ENCODE measurements at regions not wholly inside any gene's neighbourhood (a gene's known extent, or its start where the extent isn't known, plus 50 kb on each side); places are given as distances from the start of the nearest gene placed in this dataset.

DNA sequence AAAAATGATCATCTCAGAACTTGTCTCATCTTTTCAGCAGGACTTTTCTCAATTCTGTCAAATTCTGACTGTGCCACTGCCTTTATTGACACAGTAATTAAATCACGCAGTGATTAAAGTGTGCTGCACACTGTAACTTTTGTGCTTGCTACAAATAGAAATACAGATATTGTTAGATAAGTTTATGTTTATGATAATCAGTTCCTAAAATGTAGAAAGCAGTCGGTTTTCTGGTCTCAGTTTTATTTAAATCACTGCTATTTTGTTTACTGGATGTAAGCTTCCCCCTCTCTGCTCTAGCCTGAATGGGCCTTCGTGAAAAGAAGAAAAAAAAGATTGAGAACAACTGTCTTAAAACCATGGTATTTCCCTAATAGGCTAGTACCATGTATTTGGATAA, 258.8 kb upstream of the STARD13 start:
- Histone ChIP-seq H3K4me1 (ENCODE audit: control insufficient read depth in 4 of 4, insufficient read depth in 4 of 4, low read length in 3 of 4) (peaks cover 0 to 34% (median 13%) of the 10 kb centered on the region in 4 donors), H3K4me3 (ENCODE audit: low read depth in 1 of 3, low read length in 3 of 3) (no peak overlapping the region)
- no peak for TF ChIP-seq YY1 (IDR thresholded peaks at IDR 0.05)
- TF ChIP-seq GABPA (IDR thresholded peaks at IDR 0.05 in 1 of 2, conservative IDR thresholded peaks at IDR 0.05 in 1 of 2), result no peak
- no peak for TF ChIP-seq FOXA1 (IDR thresholded peaks at IDR 0.05)
- TF ChIP-seq RAD21 (IDR thresholded peaks at IDR 0.05), result no peak
- no peak for TF ChIP-seq FOXA2 (IDR thresholded peaks at IDR 0.05)
- TF ChIP-seq SP1 (IDR thresholded peaks at IDR 0.05), result no peak
- TF ChIP-seq HNF4A (conservative IDR thresholded peaks at IDR 0.05), result no peak
- TF ChIP-seq, protein P1, sequence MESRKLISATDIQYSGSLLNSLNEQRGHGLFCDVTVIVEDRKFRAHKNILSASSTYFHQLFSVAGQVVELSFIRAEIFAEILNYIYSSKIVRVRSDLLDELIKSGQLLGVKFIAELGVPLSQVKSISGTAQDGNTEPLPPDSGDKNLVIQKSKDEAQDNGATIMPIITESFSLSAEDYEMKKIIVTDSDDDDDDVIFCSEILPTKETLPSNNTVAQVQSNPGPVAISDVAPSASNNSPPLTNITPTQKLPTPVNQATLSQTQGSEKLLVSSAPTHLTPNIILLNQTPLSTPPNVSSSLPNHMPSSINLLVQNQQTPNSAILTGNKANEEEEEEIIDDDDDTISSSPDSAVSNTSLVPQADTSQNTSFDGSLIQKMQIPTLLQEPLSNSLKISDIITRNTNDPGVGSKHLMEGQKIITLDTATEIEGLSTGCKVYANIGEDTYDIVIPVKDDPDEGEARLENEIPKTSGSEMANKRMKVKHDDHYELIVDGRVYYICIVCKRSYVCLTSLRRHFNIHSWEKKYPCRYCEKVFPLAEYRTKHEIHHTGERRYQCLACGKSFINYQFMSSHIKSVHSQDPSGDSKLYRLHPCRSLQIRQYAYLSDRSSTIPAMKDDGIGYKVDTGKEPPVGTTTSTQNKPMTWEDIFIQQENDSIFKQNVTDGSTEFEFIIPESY (IDR thresholded peaks at IDR 0.05), result no peak

DNA sequence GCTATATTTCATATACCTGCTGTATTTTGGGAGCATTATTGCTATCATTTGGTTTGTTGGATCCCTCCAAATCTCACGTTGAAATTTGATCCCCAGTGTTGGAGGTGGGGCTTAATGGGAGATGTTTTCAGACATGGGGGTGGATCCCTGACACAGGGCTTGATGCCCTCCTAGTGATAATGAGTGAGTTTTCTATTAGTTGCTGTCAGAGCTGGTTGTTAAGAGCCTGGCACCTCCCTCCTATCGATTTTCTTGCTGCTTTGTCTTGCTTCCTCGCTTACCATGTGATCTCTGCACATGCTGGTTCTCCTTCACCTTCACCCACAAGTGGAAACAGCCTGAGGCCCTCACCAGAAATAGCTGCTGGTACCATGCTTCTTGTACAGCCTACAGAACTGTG, 259.9 kb upstream of the STARD13 start:
- Histone ChIP-seq H3K27me3 (ENCODE audit: control insufficient read depth in 4 of 4, insufficient read depth in 4 of 4, low read length in 3 of 4) (no peaks in the 10 kb centered on the region), H3K4me1 (ENCODE audit: control insufficient read depth in 4 of 4, insufficient read depth in 4 of 4, low read length in 3 of 4) (peaks cover 0 to 34% (median 13%) of the 10 kb centered on the region in 4 donors), H3K27ac (ENCODE audit: low read depth in 1 of 2, low read length in 2 of 2) (no peak overlapping the region), H3K9me3 (ENCODE audit: control insufficient read depth in 4 of 4, low read length in 3 of 4) (no peaks in the 10 kb centered on the region), H3K4me3 (ENCODE audit: low read depth in 1 of 3, low read length in 3 of 3) (no peak overlapping the region), H3K36me3 (ENCODE audit: control insufficient read depth in 4 of 4, insufficient read depth in 3 of 4, low read depth in 1 of 4, low read length in 3 of 4) (no peaks in the 10 kb centered on the region), H3K9ac (ENCODE audit: low read depth in 1 of 2, low read length in 2 of 2) (no peak overlapping the region)
- no peak for TF ChIP-seq JUND (IDR thresholded peaks at IDR 0.05)
- TF ChIP-seq, protein P2, sequence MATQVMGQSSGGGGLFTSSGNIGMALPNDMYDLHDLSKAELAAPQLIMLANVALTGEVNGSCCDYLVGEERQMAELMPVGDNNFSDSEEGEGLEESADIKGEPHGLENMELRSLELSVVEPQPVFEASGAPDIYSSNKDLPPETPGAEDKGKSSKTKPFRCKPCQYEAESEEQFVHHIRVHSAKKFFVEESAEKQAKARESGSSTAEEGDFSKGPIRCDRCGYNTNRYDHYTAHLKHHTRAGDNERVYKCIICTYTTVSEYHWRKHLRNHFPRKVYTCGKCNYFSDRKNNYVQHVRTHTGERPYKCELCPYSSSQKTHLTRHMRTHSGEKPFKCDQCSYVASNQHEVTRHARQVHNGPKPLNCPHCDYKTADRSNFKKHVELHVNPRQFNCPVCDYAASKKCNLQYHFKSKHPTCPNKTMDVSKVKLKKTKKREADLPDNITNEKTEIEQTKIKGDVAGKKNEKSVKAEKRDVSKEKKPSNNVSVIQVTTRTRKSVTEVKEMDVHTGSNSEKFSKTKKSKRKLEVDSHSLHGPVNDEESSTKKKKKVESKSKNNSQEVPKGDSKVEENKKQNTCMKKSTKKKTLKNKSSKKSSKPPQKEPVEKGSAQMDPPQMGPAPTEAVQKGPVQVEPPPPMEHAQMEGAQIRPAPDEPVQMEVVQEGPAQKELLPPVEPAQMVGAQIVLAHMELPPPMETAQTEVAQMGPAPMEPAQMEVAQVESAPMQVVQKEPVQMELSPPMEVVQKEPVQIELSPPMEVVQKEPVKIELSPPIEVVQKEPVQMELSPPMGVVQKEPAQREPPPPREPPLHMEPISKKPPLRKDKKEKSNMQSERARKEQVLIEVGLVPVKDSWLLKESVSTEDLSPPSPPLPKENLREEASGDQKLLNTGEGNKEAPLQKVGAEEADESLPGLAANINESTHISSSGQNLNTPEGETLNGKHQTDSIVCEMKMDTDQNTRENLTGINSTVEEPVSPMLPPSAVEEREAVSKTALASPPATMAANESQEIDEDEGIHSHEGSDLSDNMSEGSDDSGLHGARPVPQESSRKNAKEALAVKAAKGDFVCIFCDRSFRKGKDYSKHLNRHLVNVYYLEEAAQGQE (IDR thresholded peaks at IDR 0.05), result no peak
- TF ChIP-seq, protein P3, sequence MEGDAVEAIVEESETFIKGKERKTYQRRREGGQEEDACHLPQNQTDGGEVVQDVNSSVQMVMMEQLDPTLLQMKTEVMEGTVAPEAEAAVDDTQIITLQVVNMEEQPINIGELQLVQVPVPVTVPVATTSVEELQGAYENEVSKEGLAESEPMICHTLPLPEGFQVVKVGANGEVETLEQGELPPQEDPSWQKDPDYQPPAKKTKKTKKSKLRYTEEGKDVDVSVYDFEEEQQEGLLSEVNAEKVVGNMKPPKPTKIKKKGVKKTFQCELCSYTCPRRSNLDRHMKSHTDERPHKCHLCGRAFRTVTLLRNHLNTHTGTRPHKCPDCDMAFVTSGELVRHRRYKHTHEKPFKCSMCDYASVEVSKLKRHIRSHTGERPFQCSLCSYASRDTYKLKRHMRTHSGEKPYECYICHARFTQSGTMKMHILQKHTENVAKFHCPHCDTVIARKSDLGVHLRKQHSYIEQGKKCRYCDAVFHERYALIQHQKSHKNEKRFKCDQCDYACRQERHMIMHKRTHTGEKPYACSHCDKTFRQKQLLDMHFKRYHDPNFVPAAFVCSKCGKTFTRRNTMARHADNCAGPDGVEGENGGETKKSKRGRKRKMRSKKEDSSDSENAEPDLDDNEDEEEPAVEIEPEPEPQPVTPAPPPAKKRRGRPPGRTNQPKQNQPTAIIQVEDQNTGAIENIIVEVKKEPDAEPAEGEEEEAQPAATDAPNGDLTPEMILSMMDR (IDR thresholded peaks at IDR 0.05; ENCODE audit: low read depth, low read length, missing input control), result no peak
- no peak for TF ChIP-seq TAF1 (conservative IDR thresholded peaks at IDR 0.05)
- no peak for DNase-seq (ENCODE audit: low spot score)
- 89% methylated on average over 3 of the region's 3 CpGs for WGBS

More for the DNA sequence above, 258.8 kb upstream of the STARD13 start:
- no peaks in the 10 kb centered on the region for H3K36me3 ChIP-seq (ENCODE audit: control insufficient read depth in 4 of 4, insufficient read depth in 3 of 4, low read depth in 1 of 4, low read length in 3 of 4)
- no peaks in the 10 kb centered on the region for H3K9me3 ChIP-seq (ENCODE audit: control insufficient read depth in 4 of 4, low read length in 3 of 4)
- peak overlapping the region in 1 of 2 donors; percentile 2 for H3K9ac ChIP-seq (ENCODE audit: low read depth in 1 of 2, low read length in 2 of 2)
- WGBS, result 73% methylated on average over 3 of the region's 3 CpGs
- peak overlapping the region; percentile 99 for H3K27ac ChIP-seq (ENCODE audit: low read depth in 1 of 2, low read length in 2 of 2)
- no peak for DNase-seq (ENCODE audit: low spot score)
- no peaks in the 10 kb centered on the region for H3K27me3 ChIP-seq (ENCODE audit: control insufficient read depth in 4 of 4, insufficient read depth in 4 of 4, low read length in 3 of 4)
